Inflammatory macrophage treated with lipopolysaccharide for 1 hour (primary cell): ENCODE measurements at regions not wholly inside any gene's neighbourhood (a gene's known extent, or its start where the extent isn't known, plus 50 kb on each side); places are given as distances from the start of the nearest gene placed in this dataset.
A peak's percentile ranks its signal among the peaks of the same experiment; 100 is the strongest.

ENCODE experiments used
- DNase-seq, 2 donors: peaks; one replicate each; pipeline ENCODE4 v3.0.0-alpha.2; 2020 to 2022

DNA sequence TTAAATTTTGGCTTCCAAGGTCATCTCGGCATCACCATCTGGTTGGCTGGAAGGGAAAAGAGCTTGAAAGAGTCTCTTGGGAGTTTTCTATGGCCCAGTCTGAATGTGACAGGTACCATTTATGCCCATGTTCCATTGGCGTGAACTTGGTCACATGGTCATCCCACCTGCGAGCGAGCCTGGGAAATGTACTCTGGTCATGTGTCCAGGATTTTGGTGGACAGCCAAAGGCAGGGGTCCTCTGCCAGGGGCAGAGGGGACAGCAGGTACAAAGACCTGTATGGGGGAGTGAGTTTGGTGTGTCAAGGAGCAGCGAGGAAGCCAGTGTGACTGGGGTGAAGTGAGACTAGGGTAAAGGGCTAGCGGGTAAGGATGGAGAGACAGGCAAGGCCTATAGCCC lies 112.6 kb downstream of the CDC5L start:
- no peak for DNase-seq

GRCh38 chr6:44503471-44503870 lies 116.0 kb downstream of the CDC5L start:
- DNase-seq = no peak

DNA sequence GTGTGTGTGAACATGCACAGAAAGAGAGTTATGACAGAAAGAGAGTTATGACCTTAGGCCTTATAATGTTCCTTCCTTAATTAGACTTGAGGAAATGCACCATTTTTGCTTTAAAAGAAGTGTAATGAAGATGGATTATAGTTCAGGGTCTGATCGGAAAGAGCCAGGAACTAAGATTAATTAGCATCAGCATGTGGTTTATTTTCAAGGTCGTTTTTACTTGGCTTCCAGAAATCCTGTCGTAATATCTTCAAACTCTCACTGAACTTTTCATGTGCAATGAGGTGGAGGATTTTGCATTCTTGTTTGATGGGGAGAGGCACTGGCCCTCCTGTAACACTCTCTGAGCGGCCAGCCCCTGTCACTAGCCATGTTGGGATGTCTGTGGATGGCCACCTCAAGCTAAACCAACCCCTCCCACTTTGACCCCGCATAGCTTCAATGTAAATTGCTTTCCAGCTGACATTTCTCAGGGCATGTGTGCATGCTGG lies 116.8 kb downstream of the CDC5L start:
- no peak for DNase-seq

DNA sequence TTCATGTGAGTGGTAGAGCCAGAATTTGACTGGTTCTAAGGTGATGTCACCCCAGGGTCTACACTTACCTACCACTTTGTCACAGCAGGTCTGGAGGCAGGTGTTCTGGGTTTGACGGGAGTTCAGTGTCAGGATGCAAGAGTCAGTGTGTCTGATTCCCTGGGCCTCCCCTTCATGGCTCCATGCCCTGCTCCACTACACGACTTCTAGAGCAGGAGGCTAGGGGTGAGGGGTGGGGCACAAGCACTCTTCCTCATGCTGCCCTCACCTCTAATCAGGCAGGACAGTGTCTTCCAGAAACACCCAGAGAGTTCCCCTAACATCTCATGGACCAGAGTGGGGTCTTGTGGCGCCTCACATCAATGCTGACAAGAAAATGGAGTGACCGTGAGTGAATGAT lies 118.2 kb downstream of the CDC5L start:
- no peak for DNase-seq

- no peak for DNase-seq
Observed at GRCh38 chr6:44507014-44507413, 119.5 kb downstream of the CDC5L start.

DNA sequence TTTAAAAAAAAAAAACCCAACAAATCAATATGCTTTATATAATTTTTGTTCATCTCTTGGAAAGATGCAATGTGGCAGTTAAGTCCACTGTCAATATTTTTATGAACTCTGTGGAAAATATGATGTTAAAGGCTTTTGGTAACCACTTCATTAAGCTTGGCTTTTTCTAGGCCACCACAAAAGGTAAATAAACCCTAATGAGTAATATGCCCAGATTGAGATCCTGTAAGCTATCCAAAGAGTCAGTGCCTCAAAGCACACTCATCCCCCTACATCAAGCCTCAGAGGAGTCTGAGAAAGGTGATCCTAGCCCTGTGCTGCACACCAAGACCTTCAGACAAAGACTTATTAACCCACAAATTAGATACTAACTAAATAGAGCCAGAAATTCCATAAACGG lies 121.1 kb downstream of the CDC5L start:
- no peak for DNase-seq

DNA sequence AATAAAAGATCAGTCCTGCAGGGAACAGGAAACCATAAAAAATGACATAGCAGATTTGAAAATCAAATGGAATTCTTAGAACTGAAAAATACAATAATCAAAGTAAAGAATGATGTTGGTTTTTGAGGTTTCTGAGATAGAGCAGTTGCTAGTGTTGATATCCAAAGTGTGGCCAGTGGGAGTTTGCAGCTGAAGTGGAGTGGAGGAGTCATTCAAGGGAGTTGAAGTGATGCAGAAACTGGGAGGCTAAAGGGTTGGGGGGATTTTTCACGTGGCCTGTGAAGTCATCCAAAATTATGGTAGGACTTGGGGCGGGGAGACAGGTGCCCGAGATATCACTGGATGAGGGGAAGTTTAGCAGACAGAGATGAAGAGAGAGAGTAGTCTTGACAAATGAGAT lies 123.6 kb downstream of the CDC5L start:
- no peak for DNase-seq

- peak in 1 of 2 donors; percentile 9 for DNase-seq
Observed at GRCh38 chr6:44512868-44513741, 125.6 kb downstream of the CDC5L start.

GRCh38 chr6:44514085-44514484 lies 126.6 kb downstream of the CDC5L start:
- no peak for DNase-seq

- DNase-seq = no peak
Observed at GRCh38 chr6:44514576-44515193, 127.2 kb downstream of the CDC5L start.

- DNase-seq = peak; percentile 38 to 43
Observed at GRCh38 chr6:44522871-44523270, 135.4 kb downstream of the CDC5L start.

- no peak for DNase-seq
Observed at GRCh38 chr6:44524476-44525227, 137.1 kb downstream of the CDC5L start.

DNA sequence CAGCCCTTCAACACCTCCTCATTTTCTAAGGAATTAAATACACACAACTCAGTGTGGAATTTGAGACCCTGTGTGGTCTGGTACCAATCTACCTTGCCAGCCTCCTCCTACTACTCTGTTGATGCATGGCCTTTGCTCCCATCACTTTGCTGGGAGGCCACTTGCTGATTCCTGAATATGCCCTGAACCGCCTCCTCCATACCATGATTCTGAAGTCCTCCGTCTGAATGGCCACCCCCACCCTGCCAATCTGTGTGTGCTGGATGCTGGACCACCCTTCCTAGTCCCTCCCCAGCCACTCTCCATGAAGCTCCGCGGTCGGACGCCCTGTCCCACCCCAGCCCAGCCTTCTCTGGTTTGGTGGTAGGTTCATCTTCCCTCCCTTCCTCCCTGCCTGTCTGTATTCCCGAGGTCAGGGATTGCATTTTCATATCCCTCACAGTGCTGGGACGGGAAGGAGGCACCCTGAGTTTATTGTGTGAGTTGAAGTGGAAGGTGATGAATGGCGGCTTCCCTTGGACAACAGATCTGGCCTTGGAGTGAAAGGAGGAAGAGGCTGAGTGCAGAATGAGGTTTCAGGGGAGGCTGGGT lies 138.3 kb downstream of the CDC5L start:
- no peak for DNase-seq

- DNase-seq = peak; percentile 58 to 60
Observed at GRCh38 chr6:44527181-44527580, 139.7 kb downstream of the CDC5L start.

DNA sequence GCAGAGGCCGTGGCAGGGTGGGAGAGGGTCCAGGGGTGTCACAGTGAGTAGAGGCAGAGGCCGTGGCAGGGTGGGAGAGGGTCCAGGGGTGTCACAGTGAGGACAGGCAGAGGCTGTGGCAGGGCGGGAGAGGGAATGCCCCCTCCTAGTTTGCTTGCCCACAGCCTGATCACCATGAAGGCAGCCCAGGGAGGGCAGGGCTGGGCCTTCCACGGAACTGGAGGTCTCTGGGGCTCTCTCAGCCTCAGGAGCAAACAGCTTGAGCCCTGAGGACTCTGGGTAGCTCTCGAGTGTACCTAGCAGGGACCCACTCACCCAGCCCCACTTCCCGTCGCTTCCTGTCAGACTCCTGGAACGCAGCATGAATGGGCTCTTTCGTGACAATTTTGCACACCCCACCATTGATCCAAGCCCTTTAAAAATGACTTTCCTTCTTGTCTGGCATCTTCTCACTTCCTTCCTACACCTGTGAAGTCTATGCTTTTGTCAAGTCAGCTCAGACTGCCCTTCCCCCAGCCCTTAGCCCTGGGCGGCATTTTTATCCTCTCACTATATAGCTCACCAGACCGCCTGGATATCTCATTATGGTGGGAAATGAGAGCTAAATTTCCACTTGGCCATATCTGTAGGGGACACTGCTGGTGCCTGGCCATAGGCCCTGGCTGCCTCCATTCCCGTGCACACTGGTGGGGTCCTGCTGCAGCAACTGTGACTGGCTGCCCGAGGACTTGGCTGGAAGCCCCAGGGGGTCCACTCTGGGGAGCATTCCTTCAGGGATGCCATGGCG lies 140.3 kb downstream of the CDC5L start:
- DNase-seq = no peak

DNA sequence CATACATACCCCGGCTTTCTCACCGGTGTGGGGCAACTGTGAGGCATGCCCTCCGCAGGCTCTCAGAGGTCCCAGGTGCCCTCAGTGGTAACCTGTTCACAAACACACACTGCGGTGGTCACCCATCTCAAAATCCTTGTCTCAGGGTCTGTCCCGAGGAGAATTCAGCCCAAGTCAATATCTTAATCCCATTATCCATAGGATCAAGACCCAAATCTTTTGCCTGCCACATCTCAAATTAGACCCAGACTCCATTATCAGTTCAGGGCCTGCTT lies 140.8 kb downstream of the CDC5L start:
- no peak for DNase-seq

DNA sequence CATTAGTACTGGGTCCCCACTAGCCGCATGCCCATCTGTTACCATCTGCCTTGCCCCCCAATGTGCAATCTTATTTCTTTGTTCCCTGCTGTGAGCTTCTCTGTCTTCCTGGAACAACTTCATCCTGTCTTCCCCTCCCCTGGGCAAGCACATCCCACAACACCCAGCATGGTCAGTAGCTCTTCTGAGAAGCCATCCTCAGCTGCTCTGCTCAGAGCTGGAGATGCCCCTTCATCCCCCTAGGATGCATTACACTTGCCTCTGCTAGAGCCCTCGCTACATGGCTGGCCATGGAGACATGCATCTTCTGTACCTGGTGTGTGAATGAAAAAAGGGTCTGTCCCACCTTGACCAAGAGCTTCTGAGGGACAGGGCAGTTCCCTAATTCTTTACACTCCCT lies 141.2 kb downstream of the CDC5L start:
- DNase-seq = no peak

DNA sequence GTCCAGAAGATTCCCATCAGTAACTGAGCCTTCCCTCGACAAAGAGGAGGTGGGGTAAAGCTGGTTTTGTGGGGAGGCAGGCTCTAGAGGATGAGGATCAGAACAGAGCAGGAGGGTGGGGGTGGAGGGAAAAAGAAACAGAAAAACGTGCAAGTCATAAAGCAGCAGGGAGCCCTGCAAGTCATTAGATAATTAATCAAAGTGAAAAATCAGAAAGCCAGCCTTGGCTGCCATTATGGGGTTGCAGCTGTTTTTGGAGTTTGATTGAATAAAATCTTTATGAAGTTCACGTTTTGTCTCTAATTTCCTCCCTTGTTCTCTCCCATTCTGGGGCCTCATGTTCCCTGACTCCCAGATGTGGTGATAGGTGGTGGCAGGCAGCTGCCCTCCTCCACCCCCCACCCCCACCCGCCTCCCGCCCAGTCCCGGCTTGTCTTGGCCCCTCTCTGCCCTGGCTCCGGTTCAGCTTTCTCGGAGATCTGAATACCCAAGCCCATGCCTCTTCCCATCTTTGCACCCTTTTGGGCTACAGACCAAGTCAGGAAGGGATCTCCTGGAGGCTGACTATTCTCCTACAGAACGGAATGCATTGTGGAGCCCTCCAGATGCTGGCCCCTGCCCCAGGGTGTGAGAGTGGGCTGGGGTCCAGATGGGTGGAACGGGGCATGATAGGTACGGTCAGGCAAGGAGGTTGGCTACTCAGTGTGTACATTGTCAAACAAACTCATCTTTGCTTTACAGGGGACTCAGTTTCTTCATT lies 141.8 kb downstream of the CDC5L start:
- no peak for DNase-seq

DNA sequence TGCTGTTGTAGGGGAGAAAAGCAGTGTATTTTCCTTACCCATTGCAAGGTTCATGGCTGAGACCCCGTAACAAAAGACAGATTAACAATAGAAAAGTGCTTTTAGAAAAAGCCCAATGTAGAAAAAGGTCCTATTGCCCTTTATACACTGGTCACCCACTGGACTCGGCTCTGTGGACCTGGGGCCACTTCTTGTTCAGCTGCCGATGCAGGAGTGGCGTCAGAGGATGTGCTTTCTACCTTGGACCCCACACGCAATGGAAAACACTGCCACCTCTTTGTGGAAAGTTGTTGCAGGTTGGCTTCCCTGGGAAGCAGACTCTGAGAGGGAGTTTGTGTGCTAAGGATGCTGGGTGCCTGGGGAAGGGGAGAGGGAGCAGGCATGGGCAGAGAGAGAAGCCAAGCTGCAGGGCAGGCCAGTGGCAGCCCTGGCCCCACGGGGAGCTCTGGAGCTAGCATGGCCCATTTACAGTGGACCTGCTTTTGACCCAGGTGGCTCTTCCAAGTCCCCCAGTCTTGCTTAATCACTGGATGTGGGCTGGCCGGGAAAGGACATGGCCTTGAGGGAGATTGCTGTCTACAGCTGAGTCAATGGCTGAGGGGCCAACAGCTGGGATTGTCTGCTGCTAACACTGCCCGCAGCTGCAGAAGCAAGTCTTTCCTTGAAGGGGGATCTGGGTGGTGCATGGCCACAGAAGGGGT lies 142.9 kb downstream of the CDC5L start:
- no peak for DNase-seq

GRCh38 chr6:44530910-44531234 lies 143.4 kb downstream of the CDC5L start:
- no peak for DNase-seq

DNA sequence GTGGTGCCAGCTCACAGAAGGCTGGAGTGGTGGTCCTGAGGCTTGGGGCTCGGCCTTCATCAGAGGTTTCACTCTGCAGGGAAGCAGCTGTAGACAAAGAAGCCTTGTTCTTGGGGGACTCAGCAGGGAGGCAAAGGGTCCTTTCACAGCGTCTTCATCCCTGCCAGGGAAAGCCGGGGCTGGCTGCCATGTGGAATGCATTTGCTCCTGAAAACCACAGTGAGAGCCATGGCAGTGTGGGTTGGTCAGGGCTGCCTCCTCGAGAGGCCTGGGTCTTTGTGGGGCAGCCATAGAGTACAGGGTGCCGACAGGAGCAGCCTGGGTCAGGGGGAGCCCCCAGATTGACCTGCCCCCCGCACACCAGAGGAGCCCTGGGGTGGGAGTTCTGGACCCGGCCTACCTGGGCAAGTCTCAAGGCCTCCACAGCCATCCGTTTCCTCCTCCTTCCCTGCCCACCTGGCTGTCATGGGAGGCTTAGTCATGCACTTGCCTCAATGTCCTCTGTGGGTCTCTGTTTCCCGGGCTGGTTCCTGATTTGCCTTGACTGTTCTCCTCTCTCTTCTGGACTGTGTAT lies 144.0 kb downstream of the CDC5L start:
- no peak for DNase-seq
